HCT116 (cell line): ENCODE measurements at regions not wholly inside any gene's neighbourhood (a gene's known extent, or its start where the extent isn't known, plus 50 kb on each side); places are given as distances from the start of the nearest gene placed in this dataset.

ENCODE experiments used
- CEBPB ChIP-seq: IDR thresholded peaks from 2 replicates; pipeline ENCODE4 v1.6.1; 2012; ENCODE audit warnings: low read depth
- CTCF ChIP-seq, 3 experiments: fragments of 200-600 bp in 1 of 3; sonication (generic) in 1 of 3; IDR thresholded peaks in 2 of 3; conservative IDR thresholded peaks in 1 of 3; 2 replicates each; pipeline ENCODE4 v1.5.1; 2012 to 2017; ENCODE audit warnings: low read depth in 2 of 3, low read length in 2 of 3, antibody characterized with exemption in 1 of 3, borderline replicate concordance in 1 of 3, control low read depth in 1 of 3, mild to moderate bottlenecking in 1 of 3, mixed read lengths in 1 of 3, mixed run types in 1 of 3, moderate library complexity in 1 of 3; ENCODE audit not compliant: insufficient read depth in 1 of 3
- EZH2 ChIP-seq: fragments of 200-600 bp; sonication (generic); IDR thresholded peaks from 2 replicates; pipeline ENCODE4 v1.6.1; 2017; ENCODE audit warnings: antibody characterized with exemption, mixed run types
- JUND ChIP-seq: IDR thresholded peaks from 2 replicates; pipeline ENCODE4 v1.6.1; 2012
- POLR2A ChIP-seq: IDR thresholded peaks from 2 replicates; pipeline ENCODE4 v1.7.0; 2011; ENCODE audit warnings: borderline replicate concordance; ENCODE audit not compliant: insufficient read depth, insufficient read length; ENCODE audit errors: extremely low read depth
- POLR2AphosphoS5 ChIP-seq: IDR thresholded peaks from 2 replicates; pipeline ENCODE4 v1.6.1; 2011; ENCODE audit warnings: mild to moderate bottlenecking, low read depth, low read length, moderate library complexity
- RAD21 ChIP-seq: IDR thresholded peaks from 2 replicates; pipeline ENCODE4 v1.6.1; 2012; ENCODE audit warnings: low read depth, mild to moderate bottlenecking
- SIN3A ChIP-seq: IDR thresholded peaks from 2 replicates; pipeline ENCODE4 v1.6.1; 2012; ENCODE audit warnings: low read depth
- TF ChIP-seq, protein P1 (sequence below): IDR thresholded peaks from 2 replicates; pipeline ENCODE4 v1.6.1; 2012

DNA sequence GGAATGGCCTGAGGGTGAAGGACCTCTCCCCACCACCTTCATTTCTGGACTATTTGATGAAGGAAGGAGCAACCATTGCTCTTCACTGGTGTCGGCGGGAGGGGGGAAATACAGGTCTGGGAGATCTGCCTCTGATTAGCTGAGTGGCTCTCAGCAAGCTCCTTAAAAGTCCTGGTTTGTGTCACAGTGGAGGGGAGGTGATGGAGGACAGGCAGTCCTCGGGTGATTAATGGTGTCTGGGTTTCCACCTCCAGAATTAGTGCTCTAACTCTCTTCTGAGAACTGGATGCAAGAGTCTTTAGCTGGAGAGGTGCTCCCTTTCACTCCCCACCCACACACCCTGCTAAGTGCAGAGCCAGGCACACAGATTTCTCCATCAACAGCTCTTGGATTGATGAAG, 83.2 kb downstream of the TTC32 start:
- TF ChIP-seq CTCF (IDR thresholded peaks at IDR 0.05 in 2 of 3, conservative IDR thresholded peaks at IDR 0.05 in 1 of 3; ENCODE audit: borderline replicate concordance in 1 of 3, insufficient read depth in 1 of 3, low read depth in 2 of 3, low read length in 2 of 3) (no peak), POLR2A (no peak), POLR2AphosphoS5 (no peak), EZH2 (no peak), JUND (no peak), CEBPB (no peak), RAD21 (no peak), SIN3A (no peak)
- TF ChIP-seq, protein P1, sequence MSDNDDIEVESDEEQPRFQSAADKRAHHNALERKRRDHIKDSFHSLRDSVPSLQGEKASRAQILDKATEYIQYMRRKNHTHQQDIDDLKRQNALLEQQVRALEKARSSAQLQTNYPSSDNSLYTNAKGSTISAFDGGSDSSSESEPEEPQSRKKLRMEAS: no peak
